ENCODE measurements at regions not wholly inside any gene's neighbourhood (a gene's known extent, or its start where the extent isn't known, plus 50 kb on each side); places are given as distances from the start of the nearest gene placed in this dataset.
A peak's percentile ranks its signal among the peaks of the same experiment; 100 is the strongest.

DNA sequence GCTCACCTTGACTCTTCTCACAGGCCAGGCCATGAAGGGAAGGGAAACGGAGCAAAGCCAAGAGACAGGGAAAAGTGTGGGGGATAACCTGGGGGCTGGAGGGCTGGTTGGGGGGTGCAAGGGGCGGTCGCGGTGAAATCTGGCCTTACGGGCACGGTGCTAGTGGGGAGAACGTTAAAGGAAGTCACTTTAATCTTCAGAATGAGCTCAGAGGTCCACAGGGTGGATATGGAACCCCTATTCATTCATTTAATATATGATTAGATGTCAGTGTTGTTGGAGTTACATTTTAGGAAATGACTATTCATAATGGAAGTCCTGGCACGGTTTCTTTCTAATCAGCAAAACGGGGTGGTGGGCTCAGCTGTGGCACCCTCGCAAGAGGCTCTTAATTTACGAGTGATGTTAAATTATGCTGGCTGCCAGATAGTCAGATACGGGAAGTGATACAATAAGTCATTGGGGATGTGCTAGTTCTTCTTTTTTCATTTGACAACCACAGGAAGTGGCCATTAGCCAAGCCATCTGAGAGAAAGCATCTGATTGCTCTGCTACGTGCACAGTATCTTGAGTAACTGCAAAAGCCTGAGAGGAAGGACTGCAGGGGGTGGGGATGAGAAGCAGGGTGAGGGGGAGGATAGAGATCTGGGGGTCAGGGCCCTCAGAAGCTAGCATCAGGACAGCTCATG is 253.0 kb downstream of the QKI start:
- H3K9me3 ChIP-seq (ENCODE audit: control insufficient read depth, low read depth, low read length), result no peaks in the 10 kb centered on the region
- no peaks in the 10 kb centered on the region; a peak in 1 of 4 replicates for H3K4me1 Mint-ChIP-seq
- no peak overlapping the region for H3K4ac ChIP-seq (ENCODE audit: low read depth, low read length)
- H3K4me1 ChIP-seq (ENCODE audit: insufficient read depth, low read length), result no peaks in the 10 kb centered on the region; the same call in 1 of the 2 replicates
- no peak overlapping the region for H2AK5ac ChIP-seq (ENCODE audit: insufficient read length, low read length)
- H3T11ph ChIP-seq (ENCODE audit: low read length), result no peak overlapping the region
- no peak overlapping the region for H2BK15ac ChIP-seq (ENCODE audit: low read depth, low read length)
- H3K27ac Mint-ChIP-seq, result peak overlapping the region in 1 of 3 experiments; percentile 84; a peak in 2 of 7 replicates
- no peak overlapping the region for H2BK12ac ChIP-seq (ENCODE audit: insufficient read length, low read depth, low read length)
- H4K5ac ChIP-seq (ENCODE audit: insufficient read length, low read depth, low read length), result no peak overlapping the region
- H3K36me3 Mint-ChIP-seq (ENCODE audit: insufficient read depth in 1 of 3, low read depth in 3 of 3), result no peaks in the 10 kb centered on the region
- H2BK5ac ChIP-seq (ENCODE audit: insufficient read length, low read length), result no peak overlapping the region
- H4K8ac ChIP-seq (replicated peaks; ENCODE audit: insufficient read length, low read depth, low read length), result no peak overlapping the region
- H3K79me1 ChIP-seq (ENCODE audit: insufficient read depth, low read depth, low read length, poor library complexity, severe bottlenecking), result no peaks in the 10 kb centered on the region
- DNase-seq, result no peak
- H3K27me3 Mint-ChIP-seq (ENCODE audit: low read depth), result no peaks in the 10 kb centered on the region
- H3K23me2 ChIP-seq (ENCODE audit: insufficient read length, low read depth, low read length, poor library complexity, severe bottlenecking), result no peaks in the 10 kb centered on the region
- H3K56ac ChIP-seq (ENCODE audit: insufficient read length, low read depth, low read length), result no peak overlapping the region
- H3K9ac ChIP-seq (ENCODE audit: extremely low read depth, insufficient read length, low read length), result no peak overlapping the region
- WGBS (ENCODE audit: extremely low coverage, insufficient read length, low lambda C conversion rate), result no CpG with 5 or more reads among the region's 13 CpGs
- no peaks in the 10 kb centered on the region for H4K20me1 ChIP-seq (ENCODE audit: control insufficient read depth, insufficient read depth, insufficient read length)
- H2AFZ ChIP-seq (ENCODE audit: low read length), result no peak overlapping the region
- H3K27me3 ChIP-seq (ENCODE audit: insufficient read depth, low read length), result no peaks in the 10 kb centered on the region
- no peak overlapping the region for H3K23ac ChIP-seq (ENCODE audit: insufficient read length, low read depth, low read length)
- H4K91ac ChIP-seq (ENCODE audit: insufficient read length, low read depth, low read length), result no peak overlapping the region
- H3K4me3 Mint-ChIP-seq, result no peak overlapping the region
- H3K4me2 ChIP-seq (ENCODE audit: insufficient read depth, insufficient read length, low read length), result no peak overlapping the region
- no peak overlapping the region for H2BK120ac ChIP-seq (ENCODE audit: low read depth, low read length, poor library complexity, severe bottlenecking)
- no peak overlapping the region for H2BK20ac ChIP-seq (ENCODE audit: low read depth, low read length, poor library complexity, severe bottlenecking)
- TF ChIP-seq CTCF (conservative IDR thresholded peaks at IDR 0.05), result no peak
- no peaks in the 10 kb centered on the region; the same call in 1 of the 2 replicates for H3K79me2 ChIP-seq (ENCODE audit: insufficient read depth, low read length)
- no peak overlapping the region for H3K27ac ChIP-seq (ENCODE audit: insufficient read length, low read depth, low read length)
- no peak overlapping the region for H3K14ac ChIP-seq (ENCODE audit: insufficient read depth, low read length)
- no peak overlapping the region for H3K18ac ChIP-seq (ENCODE audit: insufficient read length, low read depth, low read length)
- no peaks in the 10 kb centered on the region for H3K9me3 Mint-ChIP-seq

Measured in H9 (cell line).